ENCODE measurements at regions not wholly inside any gene's neighbourhood (a gene's known extent, or its start where the extent isn't known, plus 50 kb on each side); places are given as distances from the start of the nearest gene placed in this dataset.

DNA sequence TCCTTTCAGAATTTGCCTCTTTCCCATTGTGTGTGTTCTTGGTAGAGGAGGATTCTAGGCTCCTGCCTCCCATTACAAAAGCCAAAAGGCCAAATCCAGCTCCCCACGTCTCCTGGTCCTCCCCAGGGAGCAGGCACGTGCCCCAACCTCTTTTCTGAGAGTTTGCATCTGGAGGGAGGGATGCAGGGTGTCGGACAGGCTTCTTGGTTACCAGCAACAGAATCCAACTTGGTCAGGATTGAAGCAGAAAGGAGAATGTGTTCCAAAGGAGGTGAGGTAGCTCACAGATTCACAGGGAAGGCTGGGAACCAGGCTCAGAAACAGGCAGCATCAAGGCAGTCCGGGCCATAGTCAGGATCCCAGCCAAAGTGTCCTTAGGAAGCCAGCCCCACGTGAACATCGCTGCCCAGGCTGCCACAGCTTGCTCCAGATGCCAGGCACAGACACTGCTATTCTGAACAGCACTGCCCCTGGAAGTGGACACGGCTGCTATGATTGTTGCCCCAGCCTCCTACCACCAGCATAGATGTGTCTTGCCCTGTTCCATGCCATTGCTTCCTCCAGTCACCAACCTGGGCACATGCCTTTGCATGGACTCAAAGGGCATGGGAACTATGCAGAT lies 264.2 kb upstream of the ZMIZ1 start:
- no peaks in the 10 kb centered on the region for H3K36me3 ChIP-seq (ENCODE audit: control insufficient read depth in 2 of 2, insufficient read depth in 2 of 2, low read length in 1 of 2)
- H3K27ac ChIP-seq (ENCODE audit: low read depth in 2 of 2, low read length in 1 of 2) = peak overlapping the region in 1 of 2 donors; percentile 65
- no peaks in the 10 kb centered on the region for H3K9me3 ChIP-seq (ENCODE audit: control insufficient read depth in 2 of 2, insufficient read depth in 1 of 2, low read depth in 1 of 2, low read length in 1 of 2)
- WGBS, 2 donors = 60 to 72% methylated on average over 7 of the region's 7 CpGs
- H3K4me3 ChIP-seq (ENCODE audit: low read depth in 1 of 2, low read length in 2 of 2) = no peak overlapping the region
- H3K4me1 ChIP-seq (ENCODE audit: control insufficient read depth in 2 of 2, insufficient read depth in 2 of 2, low read length in 1 of 2) = peaks cover 6 to 16% of the 10 kb centered on the region in 2 donors
- H3K27me3 ChIP-seq (ENCODE audit: control insufficient read depth in 1 of 2, insufficient read depth in 2 of 2, low read length in 2 of 2) = no peaks in the 10 kb centered on the region

DNA sequence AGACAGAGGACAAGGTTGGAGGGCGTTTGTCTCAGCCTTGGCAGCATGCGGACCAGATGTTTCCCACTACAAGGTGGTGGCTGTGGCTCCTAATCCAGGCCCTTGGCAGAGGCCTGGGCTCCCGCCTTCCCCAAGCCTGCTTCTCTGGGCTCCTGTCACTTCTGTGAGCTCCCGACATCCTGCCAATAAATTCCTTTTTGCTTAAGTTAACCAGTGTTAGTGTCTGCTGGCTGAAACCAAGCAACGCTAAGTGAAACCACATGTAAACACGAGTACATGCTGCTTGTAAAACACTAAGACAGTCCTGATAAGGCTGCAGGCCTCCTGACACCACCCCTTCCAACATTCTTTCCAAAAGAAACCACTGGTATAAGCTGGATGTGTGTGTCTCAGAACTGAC lies 263.6 kb upstream of the ZMIZ1 start:
- peak overlapping the region in 1 of 2 donors; percentile 65 for H3K27ac ChIP-seq (ENCODE audit: low read depth in 2 of 2, low read length in 1 of 2)
- no peaks in the 10 kb centered on the region for H3K9me3 ChIP-seq (ENCODE audit: control insufficient read depth in 2 of 2, insufficient read depth in 1 of 2, low read depth in 1 of 2, low read length in 1 of 2)
- no peaks in the 10 kb centered on the region for H3K27me3 ChIP-seq (ENCODE audit: control insufficient read depth in 1 of 2, insufficient read depth in 2 of 2, low read length in 2 of 2)
- H3K36me3 ChIP-seq (ENCODE audit: control insufficient read depth in 2 of 2, insufficient read depth in 2 of 2, low read length in 1 of 2) = no peaks in the 10 kb centered on the region
- peaks cover 6 to 16% of the 10 kb centered on the region in 2 donors for H3K4me1 ChIP-seq (ENCODE audit: control insufficient read depth in 2 of 2, insufficient read depth in 2 of 2, low read length in 1 of 2)
- 29 to 40% methylated on average over 6 of the region's 6 CpGs for WGBS, 2 donors
- no peak overlapping the region for H3K4me3 ChIP-seq (ENCODE audit: low read depth in 1 of 2, low read length in 2 of 2)

DNA sequence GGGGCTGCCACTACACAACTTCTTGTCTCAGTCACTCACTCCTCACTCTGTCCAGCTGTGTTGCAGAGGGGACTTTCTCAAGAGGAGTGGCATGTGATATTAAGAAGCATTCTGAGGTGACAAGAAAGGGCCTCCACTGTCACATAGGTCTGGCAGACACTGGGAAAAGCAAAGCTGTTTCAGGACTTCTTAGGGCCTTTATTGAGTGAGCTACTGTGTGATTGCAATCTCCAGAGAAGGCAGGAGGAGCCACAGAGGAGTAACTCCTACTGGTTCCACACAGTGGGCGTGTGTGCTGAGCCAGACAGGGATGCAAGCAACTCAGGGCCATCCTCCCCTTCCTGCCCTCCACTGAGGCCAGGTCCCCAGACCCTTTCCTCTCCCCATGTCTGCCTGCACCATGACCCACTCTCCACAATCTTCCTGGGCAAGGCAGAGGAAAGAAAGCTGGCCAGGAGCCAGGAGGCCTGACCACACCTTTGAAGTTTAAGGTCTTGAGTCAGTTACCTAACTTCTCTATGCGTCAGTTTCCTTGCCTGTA lies 262.0 kb upstream of the ZMIZ1 start:
- WGBS, 2 donors = 78% methylated on average over 2 of the region's 2 CpGs
- peaks cover 6 to 14% of the 10 kb centered on the region in 2 donors for H3K4me1 ChIP-seq (ENCODE audit: control insufficient read depth in 2 of 2, insufficient read depth in 2 of 2, low read length in 1 of 2)
- no peak overlapping the region for H3K27ac ChIP-seq (ENCODE audit: low read depth in 2 of 2, low read length in 1 of 2)

DNA sequence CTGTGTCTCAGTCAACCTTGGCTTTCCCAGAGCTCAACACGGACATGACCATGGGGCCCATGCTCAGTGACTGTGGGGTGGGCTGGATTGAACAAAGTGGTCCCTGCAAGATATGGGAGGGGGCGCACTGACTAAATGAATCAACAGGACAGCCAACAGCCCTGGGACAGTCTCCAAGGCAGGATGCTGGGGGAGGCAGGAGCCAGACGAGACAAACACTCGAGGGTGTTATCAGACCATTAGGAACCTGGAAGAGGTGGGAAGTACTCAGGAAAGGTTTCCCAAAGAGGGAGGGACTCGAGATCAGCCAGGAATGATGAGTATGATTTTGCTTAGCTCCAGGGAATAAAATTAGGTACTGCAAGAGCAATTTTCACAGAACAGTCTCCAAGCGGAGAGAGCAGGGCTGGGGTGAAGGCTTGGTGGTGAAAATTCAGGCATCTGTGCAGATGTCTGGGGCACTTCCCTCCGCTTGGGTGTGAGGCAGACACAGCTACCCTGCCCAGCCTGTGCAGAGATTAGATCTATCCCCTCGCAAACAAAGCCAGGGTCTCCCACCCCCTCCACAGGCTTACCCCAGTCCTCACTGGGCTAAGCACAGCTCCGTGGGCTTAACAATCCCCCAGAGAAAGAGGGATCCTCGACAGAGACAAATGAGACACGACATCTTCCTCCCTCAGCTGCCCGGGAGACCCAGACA lies 261.1 kb upstream of the ZMIZ1 start:
- peaks cover 2 to 10% of the 10 kb centered on the region in 2 donors for H3K4me1 ChIP-seq (ENCODE audit: control insufficient read depth in 2 of 2, insufficient read depth in 2 of 2, low read length in 1 of 2)
- no peaks in the 10 kb centered on the region for H3K9me3 ChIP-seq (ENCODE audit: control insufficient read depth in 2 of 2, insufficient read depth in 1 of 2, low read depth in 1 of 2, low read length in 1 of 2)
- H3K4me3 ChIP-seq (ENCODE audit: low read depth in 1 of 2, low read length in 2 of 2) = no peak overlapping the region
- no peak overlapping the region for H3K27ac ChIP-seq (ENCODE audit: low read depth in 2 of 2, low read length in 1 of 2)
- no peaks in the 10 kb centered on the region for H3K27me3 ChIP-seq (ENCODE audit: control insufficient read depth in 1 of 2, insufficient read depth in 2 of 2, low read length in 2 of 2)
- H3K36me3 ChIP-seq (ENCODE audit: control insufficient read depth in 2 of 2, insufficient read depth in 2 of 2, low read length in 1 of 2) = no peaks in the 10 kb centered on the region
- WGBS, 2 donors = 80 to 90% methylated on average over 11 to 12 of the region's 12 CpGs

More for the DNA sequence above, 262.0 kb upstream of the ZMIZ1 start:
- H3K36me3 ChIP-seq (ENCODE audit: control insufficient read depth in 2 of 2, insufficient read depth in 2 of 2, low read length in 1 of 2) = no peaks in the 10 kb centered on the region
- no peaks in the 10 kb centered on the region for H3K9me3 ChIP-seq (ENCODE audit: control insufficient read depth in 2 of 2, insufficient read depth in 1 of 2, low read depth in 1 of 2, low read length in 1 of 2)
- H3K4me3 ChIP-seq (ENCODE audit: low read depth in 1 of 2, low read length in 2 of 2) = no peak overlapping the region
- no peaks in the 10 kb centered on the region for H3K27me3 ChIP-seq (ENCODE audit: control insufficient read depth in 1 of 2, insufficient read depth in 2 of 2, low read length in 2 of 2)

DNA sequence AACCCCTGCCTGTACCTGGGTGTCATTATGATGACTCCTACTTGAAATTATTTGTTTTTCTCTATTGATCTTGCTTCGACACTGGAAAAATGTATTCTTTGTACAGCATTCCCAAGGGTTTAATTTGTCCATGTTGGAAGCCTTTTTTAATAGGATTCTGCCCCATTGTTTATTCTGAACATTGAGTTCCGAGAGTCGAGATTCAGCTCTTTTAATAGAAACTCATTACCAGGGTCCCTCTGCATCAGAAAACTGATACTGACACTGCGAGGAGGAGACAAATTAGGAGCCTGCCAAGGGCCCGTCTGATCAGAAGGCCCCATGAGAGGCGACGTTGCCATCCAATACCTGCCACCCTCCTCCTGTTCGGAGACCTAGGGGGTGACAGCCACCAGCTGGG lies 260.5 kb upstream of the ZMIZ1 start:
- Histone ChIP-seq H3K27me3 (ENCODE audit: control insufficient read depth in 1 of 2, insufficient read depth in 2 of 2, low read length in 2 of 2) (no peaks in the 10 kb centered on the region), H3K4me1 (ENCODE audit: control insufficient read depth in 2 of 2, insufficient read depth in 2 of 2, low read length in 1 of 2) (peaks cover 2 to 6% of the 10 kb centered on the region in 2 donors), H3K9me3 (ENCODE audit: control insufficient read depth in 2 of 2, insufficient read depth in 1 of 2, low read depth in 1 of 2, low read length in 1 of 2) (no peaks in the 10 kb centered on the region), H3K36me3 (ENCODE audit: control insufficient read depth in 2 of 2, insufficient read depth in 2 of 2, low read length in 1 of 2) (no peaks in the 10 kb centered on the region), H3K27ac (ENCODE audit: low read depth in 2 of 2, low read length in 1 of 2) (no peak overlapping the region), H3K4me3 (ENCODE audit: low read depth in 1 of 2, low read length in 2 of 2) (no peak overlapping the region)
- 79 to 83% methylated on average over 8 of the region's 8 CpGs for WGBS, 2 donors

DNA sequence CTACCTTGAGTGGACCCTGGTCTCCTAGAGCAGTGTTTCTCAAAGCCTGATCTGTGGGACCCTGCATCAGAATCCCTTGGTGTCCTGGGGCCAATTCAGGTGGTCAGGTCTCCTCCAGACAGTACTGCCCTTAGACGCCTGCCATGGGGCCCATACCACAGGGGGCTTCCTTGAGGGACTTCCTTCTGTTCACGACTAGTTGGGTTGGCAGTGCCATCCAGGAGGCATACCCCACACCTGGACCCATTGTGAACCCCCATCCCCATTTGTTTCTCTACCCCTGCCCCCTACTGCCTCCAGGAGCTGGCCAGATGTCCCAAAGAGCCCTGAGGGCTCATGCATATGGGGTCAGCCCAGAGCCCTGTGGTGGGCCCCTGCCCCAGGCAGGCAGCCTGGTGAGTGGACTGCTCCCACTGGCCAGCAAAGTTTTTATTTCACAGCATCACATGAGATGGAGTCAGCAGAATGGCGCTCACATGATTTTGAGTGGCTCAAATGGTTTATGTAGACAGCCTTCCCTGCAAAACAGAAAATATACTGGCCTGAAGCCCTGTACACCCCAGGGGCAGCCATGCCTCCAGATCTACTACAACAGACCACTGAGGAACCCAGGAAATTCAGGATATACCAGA lies 259.9 kb upstream of the ZMIZ1 start:
- H3K27ac ChIP-seq (ENCODE audit: low read depth in 2 of 2, low read length in 1 of 2) = no peak overlapping the region
- H3K27me3 ChIP-seq (ENCODE audit: control insufficient read depth in 1 of 2, insufficient read depth in 2 of 2, low read length in 2 of 2) = no peaks in the 10 kb centered on the region
- no peaks in the 10 kb centered on the region for H3K36me3 ChIP-seq (ENCODE audit: control insufficient read depth in 2 of 2, insufficient read depth in 2 of 2, low read length in 1 of 2)
- no peaks in the 10 kb centered on the region for H3K9me3 ChIP-seq (ENCODE audit: control insufficient read depth in 2 of 2, insufficient read depth in 1 of 2, low read depth in 1 of 2, low read length in 1 of 2)
- 87 to 90% methylated on average over 3 of the region's 3 CpGs for WGBS, 2 donors
- peaks cover 0 to 4% of the 10 kb centered on the region in 2 donors for H3K4me1 ChIP-seq (ENCODE audit: control insufficient read depth in 2 of 2, insufficient read depth in 2 of 2, low read length in 1 of 2)
- H3K4me3 ChIP-seq (ENCODE audit: low read depth in 1 of 2, low read length in 2 of 2) = no peak overlapping the region

DNA sequence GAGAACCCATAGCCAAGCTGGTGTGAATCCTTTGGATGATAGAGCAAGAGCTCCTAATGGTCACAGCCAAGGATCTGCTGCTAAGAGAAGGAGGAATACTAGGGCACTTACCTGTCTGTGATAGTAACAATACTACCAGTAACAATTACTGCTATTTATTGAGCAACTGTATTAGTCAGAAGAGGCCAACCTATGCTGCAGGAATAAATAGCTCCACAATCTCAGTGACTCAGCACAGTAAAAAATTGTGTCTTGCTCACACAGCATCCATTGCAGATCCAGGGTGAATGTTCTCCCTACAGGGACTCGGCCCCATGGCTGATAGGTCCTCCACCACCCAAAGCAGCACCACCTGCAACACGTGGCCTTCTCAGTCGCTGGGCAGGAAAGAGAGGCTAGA lies 257.6 kb upstream of the ZMIZ1 start:
- Histone ChIP-seq H3K36me3 (ENCODE audit: control insufficient read depth in 2 of 2, insufficient read depth in 2 of 2, low read length in 1 of 2) (no peaks in the 10 kb centered on the region), H3K27me3 (ENCODE audit: control insufficient read depth in 1 of 2, insufficient read depth in 2 of 2, low read length in 2 of 2) (no peaks in the 10 kb centered on the region), H3K4me1 (ENCODE audit: control insufficient read depth in 2 of 2, insufficient read depth in 2 of 2, low read length in 1 of 2) (no peaks in the 10 kb centered on the region), H3K9me3 (ENCODE audit: control insufficient read depth in 2 of 2, insufficient read depth in 1 of 2, low read depth in 1 of 2, low read length in 1 of 2) (no peaks in the 10 kb centered on the region), H3K27ac (ENCODE audit: low read depth in 2 of 2, low read length in 1 of 2) (no peak overlapping the region), H3K4me3 (ENCODE audit: low read depth in 1 of 2, low read length in 2 of 2) (no peak overlapping the region)
- WGBS, 2 donors = 81 to 83% methylated on average over 3 of the region's 3 CpGs

DNA sequence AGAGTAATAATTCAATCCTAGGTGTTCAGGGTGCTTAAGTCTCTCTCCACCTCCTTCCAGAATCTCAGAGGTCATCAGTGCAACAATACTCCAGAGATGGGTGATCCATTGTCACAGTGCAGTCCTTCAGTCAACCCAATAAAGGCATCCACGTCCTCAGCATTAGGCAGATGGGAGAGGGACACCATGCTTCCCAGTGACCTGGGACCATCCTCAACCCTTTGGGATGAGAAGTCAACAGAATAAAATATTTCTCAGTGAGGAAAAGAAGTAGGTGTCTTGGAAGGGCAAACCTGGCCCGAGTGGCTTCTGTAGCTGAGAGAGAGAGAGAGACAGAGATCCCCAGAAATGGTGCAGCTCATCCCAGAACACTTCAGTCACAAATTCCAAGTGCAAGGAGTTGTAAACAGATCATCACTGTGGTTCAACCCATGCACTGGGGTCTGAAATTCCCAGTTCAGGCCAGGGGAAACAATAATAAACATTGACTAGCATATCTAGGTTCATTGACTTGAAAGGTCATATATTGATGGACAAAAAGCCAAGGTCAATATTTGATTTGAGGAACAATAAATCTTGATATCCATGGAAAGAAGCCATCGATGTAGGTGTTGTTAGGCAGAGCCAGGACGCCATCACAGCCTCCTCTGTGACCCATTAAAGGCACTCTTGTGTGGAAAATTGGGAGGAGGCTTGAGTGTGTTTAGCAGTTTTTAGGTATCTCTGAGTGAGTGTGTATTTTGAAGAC lies 256.0 kb upstream of the ZMIZ1 start:
- no peaks in the 10 kb centered on the region for H3K27me3 ChIP-seq (ENCODE audit: control insufficient read depth in 1 of 2, insufficient read depth in 2 of 2, low read length in 2 of 2)
- H3K9me3 ChIP-seq (ENCODE audit: control insufficient read depth in 2 of 2, insufficient read depth in 1 of 2, low read depth in 1 of 2, low read length in 1 of 2) = no peaks in the 10 kb centered on the region
- H3K4me3 ChIP-seq (ENCODE audit: low read depth in 1 of 2, low read length in 2 of 2) = no peak overlapping the region
- no peaks in the 10 kb centered on the region for H3K4me1 ChIP-seq (ENCODE audit: control insufficient read depth in 2 of 2, insufficient read depth in 2 of 2, low read length in 1 of 2)
- H3K36me3 ChIP-seq (ENCODE audit: control insufficient read depth in 2 of 2, insufficient read depth in 2 of 2, low read length in 1 of 2) = no peaks in the 10 kb centered on the region
- no peak overlapping the region for H3K27ac ChIP-seq (ENCODE audit: low read depth in 2 of 2, low read length in 1 of 2)
- 63% methylated on average over 4 of the region's 4 CpGs for WGBS, 2 donors

DNA sequence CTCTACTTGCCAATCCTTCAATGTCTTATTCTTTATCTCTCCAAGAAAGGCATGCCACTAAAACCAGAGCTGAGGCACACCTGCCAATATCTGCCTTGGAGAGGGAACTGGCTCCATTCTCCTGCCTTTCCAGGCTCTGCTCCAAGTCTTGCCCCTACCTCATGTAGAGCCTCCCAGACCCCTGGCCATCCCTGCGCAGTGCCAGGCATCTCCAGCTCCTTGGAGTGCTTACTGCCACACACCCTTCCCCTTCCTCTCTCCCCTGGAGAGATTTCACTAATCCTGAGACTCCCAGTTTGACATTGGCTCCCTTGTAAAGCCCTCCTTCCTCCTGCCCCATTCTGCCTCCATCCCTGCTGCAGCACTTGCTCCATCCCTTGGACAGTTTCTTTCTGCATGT lies 255.2 kb upstream of the ZMIZ1 start:
- H3K36me3 ChIP-seq (ENCODE audit: control insufficient read depth in 2 of 2, insufficient read depth in 2 of 2, low read length in 1 of 2) = no peaks in the 10 kb centered on the region
- 97 to 100% methylated on average over 1 of the region's 1 CpG for WGBS, 2 donors
- H3K27ac ChIP-seq (ENCODE audit: low read depth in 2 of 2, low read length in 1 of 2) = no peak overlapping the region
- no peaks in the 10 kb centered on the region for H3K4me1 ChIP-seq (ENCODE audit: control insufficient read depth in 2 of 2, insufficient read depth in 2 of 2, low read length in 1 of 2)
- H3K4me3 ChIP-seq (ENCODE audit: low read depth in 1 of 2, low read length in 2 of 2) = no peak overlapping the region
- H3K9me3 ChIP-seq (ENCODE audit: control insufficient read depth in 2 of 2, insufficient read depth in 1 of 2, low read depth in 1 of 2, low read length in 1 of 2) = no peaks in the 10 kb centered on the region
- no peaks in the 10 kb centered on the region for H3K27me3 ChIP-seq (ENCODE audit: control insufficient read depth in 1 of 2, insufficient read depth in 2 of 2, low read length in 2 of 2)

Measured in esophagus (tissue), 2 donors.